ENCODE measurements at regions not wholly inside any gene's neighbourhood (a gene's known extent, or its start where the extent isn't known, plus 50 kb on each side); places are given as distances from the start of the nearest gene placed in this dataset.

DNA sequence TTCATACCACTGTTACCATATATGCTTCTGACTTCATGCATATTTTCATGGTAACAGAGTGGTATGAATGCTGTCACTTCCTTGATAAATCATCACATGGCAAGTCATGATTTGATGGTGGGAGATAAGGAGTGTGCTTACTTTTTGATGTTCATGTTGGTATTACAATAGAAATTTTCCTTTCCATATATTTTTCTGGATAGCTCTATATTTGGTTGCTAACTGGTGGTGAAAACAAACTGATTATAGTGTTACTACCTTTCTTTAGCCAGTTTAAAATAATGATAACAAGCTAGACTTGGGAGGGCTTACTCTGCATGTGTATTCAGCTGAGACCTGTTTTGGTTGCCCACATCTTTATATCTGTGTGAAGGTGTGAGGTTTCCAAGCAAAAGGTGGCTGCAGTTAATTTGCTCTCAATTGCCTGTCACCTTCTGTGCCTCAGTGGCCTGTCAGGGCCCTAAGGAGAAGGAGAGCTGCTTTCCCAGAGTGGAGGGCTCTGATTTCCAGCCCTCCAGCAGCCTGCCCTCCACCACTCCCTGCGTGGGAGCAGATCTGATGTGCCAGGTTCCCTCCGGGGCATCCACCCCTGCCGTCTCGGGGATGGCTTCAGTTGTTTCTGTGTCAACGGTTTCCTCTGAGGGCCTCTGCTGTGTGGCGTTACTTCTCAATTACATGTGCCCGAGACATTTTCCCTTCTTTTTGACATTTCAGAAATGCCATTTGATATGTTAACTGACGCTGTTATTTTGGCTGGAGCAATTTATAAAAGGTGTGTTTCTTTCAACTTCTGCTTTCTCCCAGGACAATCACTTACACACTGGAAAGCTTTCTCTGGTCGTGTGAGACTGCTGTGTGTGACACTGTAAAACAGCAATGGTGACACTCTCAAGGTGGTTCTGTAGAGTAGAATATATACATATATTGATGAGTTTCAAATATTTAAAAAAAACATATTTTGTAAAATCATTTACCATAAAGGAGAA, 107.7 kb upstream of the KLF6 start:
- DNase-seq, result peak; percentile 27
- no peak overlapping the region for H3K9ac ChIP-seq

GRCh38 chr10:3891396-3891795, 106.4 kb upstream of the KLF6 start:
- H4K20me1 ChIP-seq (ENCODE audit: insufficient read depth), result no peaks in the 10 kb centered on the region
- TF ChIP-seq EZH2 (IDR thresholded peaks at IDR 0.05; ENCODE audit: insufficient read depth, poor library complexity, severe bottlenecking), result no peak
- no peak for TF ChIP-seq EZH2phosphoT487 (IDR thresholded peaks at IDR 0.05; ENCODE audit: insufficient read depth, low read depth)
- H3K36me3 ChIP-seq (ENCODE audit: low read depth), result no peaks in the 10 kb centered on the region
- H3K79me2 ChIP-seq (ENCODE audit: insufficient read depth), result no peaks in the 10 kb centered on the region
- peaks cover 60% of the 10 kb centered on the region for H3K4me1 ChIP-seq (ENCODE audit: insufficient read depth)
- H3K27ac ChIP-seq, result no peak overlapping the region
- in situ Hi-C loops (cut with MboI), result no loop called here
- 96 to 100% methylated on average over 3 of the region's 3 CpGs for WGBS, 2 experiments (ENCODE audit: low coverage in 1 of 2, low lambda C conversion rate in 2 of 2, missing lambda C conversion rate in 2 of 2)
- H2AFZ ChIP-seq, result no peak overlapping the region
- H3K27me3 ChIP-seq (replicated peaks; ENCODE audit: insufficient read depth), result no peaks in the 10 kb centered on the region
- H3K9me2 ChIP-seq (ENCODE audit: insufficient read depth), result no peaks in the 10 kb centered on the region
- H3K9ac ChIP-seq, result no peak overlapping the region
- H3K4me3 ChIP-seq, result no peak overlapping the region
- no peak for DNase-seq
- no peak overlapping the region for H3K4me2 ChIP-seq (ENCODE audit: unreplicated experiment)
- no peaks in the 10 kb centered on the region for H3K9me3 ChIP-seq (ENCODE audit: low read depth)
- peaks cover 46% of the 10 kb centered on the region for H3F3A ChIP-seq (ENCODE audit: insufficient read depth)

More for the DNA sequence above, 107.7 kb upstream of the KLF6 start:
- WGBS, 2 experiments (ENCODE audit: low coverage in 1 of 2, low lambda C conversion rate in 2 of 2, missing lambda C conversion rate in 2 of 2), result 88 to 90% methylated on average over 9 of the region's 9 CpGs
- Histone ChIP-seq H3K4me3 (no peak overlapping the region), H3K27me3 (replicated peaks; ENCODE audit: insufficient read depth) (no peaks in the 10 kb centered on the region), H3K36me3 (ENCODE audit: low read depth) (no peaks in the 10 kb centered on the region), H3K9me2 (ENCODE audit: insufficient read depth) (no peaks in the 10 kb centered on the region), H4K20me1 (ENCODE audit: insufficient read depth) (no peaks in the 10 kb centered on the region), H3K27ac (no peak overlapping the region), H2AFZ (no peak overlapping the region), H3K9me3 (ENCODE audit: low read depth) (no peaks in the 10 kb centered on the region), H3F3A (ENCODE audit: insufficient read depth) (peaks cover 41% of the 10 kb centered on the region), H3K79me2 (ENCODE audit: insufficient read depth) (no peaks in the 10 kb centered on the region), H3K4me2 (ENCODE audit: unreplicated experiment) (no peak overlapping the region), H3K4me1 (ENCODE audit: insufficient read depth) (peaks cover 59% of the 10 kb centered on the region)
- TF ChIP-seq EZH2 (IDR thresholded peaks at IDR 0.05; ENCODE audit: insufficient read depth, poor library complexity, severe bottlenecking), result no peak
- no peak for TF ChIP-seq EZH2phosphoT487 (IDR thresholded peaks at IDR 0.05; ENCODE audit: insufficient read depth, low read depth)
- in situ Hi-C loops (cut with MboI), result no loop called here

GRCh38 chr10:3890602-3891352, 105.8 kb upstream of the KLF6 start:
- in situ Hi-C loops (cut with MboI), result no loop called here
- H4K20me1 ChIP-seq (ENCODE audit: insufficient read depth), result no peaks in the 10 kb centered on the region
- peak overlapping the region; percentile 54; the same call in 1 of the 2 replicates for H3K9ac ChIP-seq
- WGBS, 2 experiments (ENCODE audit: low coverage in 1 of 2, low lambda C conversion rate in 2 of 2, missing lambda C conversion rate in 2 of 2), result 95 to 97% methylated on average over 14 of the region's 14 CpGs
- H3K4me3 ChIP-seq, result no peak overlapping the region
- H3K27ac ChIP-seq, result peak overlapping the region; percentile 99
- DNase-seq, result no peak
- H2AFZ ChIP-seq, result no peak overlapping the region
- no peaks in the 10 kb centered on the region for H3K27me3 ChIP-seq (replicated peaks; ENCODE audit: insufficient read depth)
- TF ChIP-seq EZH2phosphoT487 (IDR thresholded peaks at IDR 0.05; ENCODE audit: insufficient read depth, low read depth) (no peak), EZH2 (IDR thresholded peaks at IDR 0.05; ENCODE audit: insufficient read depth, poor library complexity, severe bottlenecking) (no peak)
- H3K36me3 ChIP-seq (ENCODE audit: low read depth), result no peaks in the 10 kb centered on the region
- no peak overlapping the region for H3K4me2 ChIP-seq (ENCODE audit: unreplicated experiment)
- no peaks in the 10 kb centered on the region for H3K79me2 ChIP-seq (ENCODE audit: insufficient read depth)
- H3F3A ChIP-seq (ENCODE audit: insufficient read depth), result peaks cover 44% of the 10 kb centered on the region
- no peaks in the 10 kb centered on the region for H3K9me2 ChIP-seq (ENCODE audit: insufficient read depth)
- H3K9me3 ChIP-seq (ENCODE audit: low read depth), result no peaks in the 10 kb centered on the region
- peaks cover 58% of the 10 kb centered on the region for H3K4me1 ChIP-seq (ENCODE audit: insufficient read depth)

DNA sequence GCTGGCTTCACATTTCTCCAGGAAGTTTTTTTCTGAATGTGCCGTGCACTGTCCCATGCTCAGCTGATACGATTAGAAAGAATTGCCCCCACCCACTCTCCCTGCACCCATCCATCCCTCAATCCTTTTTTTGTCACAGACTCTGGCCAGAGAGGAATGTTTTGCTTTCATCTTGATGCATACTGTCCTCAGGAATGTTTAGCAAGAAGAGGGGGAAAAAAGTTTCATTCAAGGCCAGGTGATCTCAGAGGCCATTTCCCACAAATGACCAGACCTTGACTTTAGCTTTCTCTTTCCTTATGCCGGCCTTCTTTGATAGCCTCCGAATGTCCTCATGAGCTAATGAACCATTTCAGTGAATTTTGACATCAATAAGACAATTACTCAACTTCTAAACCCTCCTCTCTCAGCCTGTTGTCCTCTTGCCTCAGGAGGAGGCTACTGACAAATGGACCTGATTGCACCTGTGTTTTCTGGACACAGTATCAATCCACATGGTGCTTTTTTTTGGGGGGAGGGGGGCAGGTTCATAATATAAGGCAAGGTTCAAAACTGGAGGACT, 105.0 kb upstream of the KLF6 start:
- no peaks in the 10 kb centered on the region for H3K9me3 ChIP-seq (ENCODE audit: low read depth)
- no peaks in the 10 kb centered on the region for H3K36me3 ChIP-seq (ENCODE audit: low read depth)
- H2AFZ ChIP-seq, result peak overlapping the region; percentile 28; the same call in 1 of the 2 replicates
- H3K27ac ChIP-seq, result peak overlapping the region; percentile 99
- peaks cover 64% of the 10 kb centered on the region for H3K4me1 ChIP-seq (ENCODE audit: insufficient read depth)
- DNase-seq, result peak; percentile 68
- peak overlapping the region; percentile 81 for H3K4me2 ChIP-seq (ENCODE audit: unreplicated experiment)
- peaks cover 51% of the 10 kb centered on the region for H3F3A ChIP-seq (ENCODE audit: insufficient read depth)
- in situ Hi-C loops (cut with MboI), result no loop called here
- H4K20me1 ChIP-seq (ENCODE audit: insufficient read depth), result no peaks in the 10 kb centered on the region
- peak overlapping the region; percentile 32; the same call in 1 of the 2 replicates for H3K4me3 ChIP-seq
- H3K9me2 ChIP-seq (ENCODE audit: insufficient read depth), result no peaks in the 10 kb centered on the region
- no peaks in the 10 kb centered on the region for H3K27me3 ChIP-seq (replicated peaks; ENCODE audit: insufficient read depth)
- 18 to 21% methylated on average over 4 of the region's 4 CpGs for WGBS, 2 experiments (ENCODE audit: low coverage in 1 of 2, low lambda C conversion rate in 2 of 2, missing lambda C conversion rate in 2 of 2)
- H3K79me2 ChIP-seq (ENCODE audit: insufficient read depth), result no peaks in the 10 kb centered on the region
- TF ChIP-seq EZH2 (IDR thresholded peaks at IDR 0.05; ENCODE audit: insufficient read depth, poor library complexity, severe bottlenecking) (no peak), EZH2phosphoT487 (IDR thresholded peaks at IDR 0.05; ENCODE audit: insufficient read depth, low read depth) (no peak)
- peak overlapping the region; percentile 54 for H3K9ac ChIP-seq
